ENCODE measurements at regions not wholly inside any gene's neighbourhood (a gene's known extent, or its start where the extent isn't known, plus 50 kb on each side); places are given as distances from the start of the nearest gene placed in this dataset.

- Histone ChIP-seq H4K20me1 (ENCODE audit: control insufficient read depth, insufficient read depth, insufficient read length) (no peaks in the 10 kb centered on the region), H3K4ac (ENCODE audit: low read depth, low read length) (no peak overlapping the region), H2BK5ac (ENCODE audit: insufficient read length, low read length) (no peak overlapping the region), H3K27ac (ENCODE audit: insufficient read length, low read depth, low read length) (no peak overlapping the region), H4K91ac (ENCODE audit: insufficient read length, low read depth, low read length) (no peak overlapping the region), H2AFZ (ENCODE audit: low read length) (no peak overlapping the region), H3K9me3 (ENCODE audit: control insufficient read depth, low read depth, low read length) (no peaks in the 10 kb centered on the region), H3K18ac (ENCODE audit: insufficient read length, low read depth, low read length) (no peak overlapping the region), H3T11ph (ENCODE audit: low read length) (no peak overlapping the region), H3K79me2 (ENCODE audit: insufficient read depth, low read length) (0 out of 2 replicates have a peak, but pooled peaks cover 1% of the 10 kb centered on the region), H2BK120ac (ENCODE audit: low read depth, low read length, poor library complexity, severe bottlenecking) (no peak overlapping the region), H3K14ac (ENCODE audit: insufficient read depth, low read length) (no peak overlapping the region), H3K4me2 (ENCODE audit: insufficient read depth, insufficient read length, low read length) (no peak overlapping the region), H3K79me1 (ENCODE audit: insufficient read depth, low read depth, low read length, poor library complexity, severe bottlenecking) (no peaks in the 10 kb centered on the region), H4K5ac (ENCODE audit: insufficient read length, low read depth, low read length) (no peak overlapping the region), H3K23me2 (ENCODE audit: insufficient read length, low read depth, low read length, poor library complexity, severe bottlenecking) (no peaks in the 10 kb centered on the region), H2BK20ac (ENCODE audit: low read depth, low read length, poor library complexity, severe bottlenecking) (no peak overlapping the region), H2BK15ac (ENCODE audit: low read depth, low read length) (no peak overlapping the region), H2AK5ac (ENCODE audit: insufficient read length, low read length) (no peak overlapping the region), H2BK12ac (ENCODE audit: insufficient read length, low read depth, low read length) (no peak overlapping the region), H3K23ac (ENCODE audit: insufficient read length, low read depth, low read length) (no peak overlapping the region), H3K4me1 (ENCODE audit: insufficient read depth, low read length) (0 out of 2 replicates have a peak, but pooled peaks cover 2% of the 10 kb centered on the region), H3K27me3 (ENCODE audit: insufficient read depth, low read length) (no peaks in the 10 kb centered on the region), H3K56ac (ENCODE audit: insufficient read length, low read depth, low read length) (no peak overlapping the region), H3K9ac (ENCODE audit: extremely low read depth, insufficient read length, low read length) (no peak overlapping the region), H4K8ac (replicated peaks; ENCODE audit: insufficient read length, low read depth, low read length) (no peak overlapping the region)
- DNase-seq: no peak
- H3K27ac Mint-ChIP-seq: no peak overlapping the region; a peak in 2 of 7 replicates
- TF ChIP-seq CTCF (conservative IDR thresholded peaks at IDR 0.05): no peak
- peaks cover 9 to 13% of the 10 kb centered on the region in 2 experiments for H3K4me1 Mint-ChIP-seq
- H3K4me3 Mint-ChIP-seq: no peak overlapping the region
- no CpG with 5 or more reads among the region's 9 CpGs for WGBS (ENCODE audit: extremely low coverage, insufficient read length, low lambda C conversion rate)
- no peaks in the 10 kb centered on the region for H3K36me3 Mint-ChIP-seq (ENCODE audit: insufficient read depth in 1 of 3, low read depth in 3 of 3)
- H3K9me3 Mint-ChIP-seq: no peaks in the 10 kb centered on the region
- no peaks in the 10 kb centered on the region; the same call in 1 of the 2 replicates for H3K27me3 Mint-ChIP-seq (ENCODE audit: low read depth)
Observed at GRCh38 chr9:14500705-14501104, 186.8 kb upstream of the NFIB start.
